PC-9 (cell line): ENCODE measurements at regions not wholly inside any gene's neighbourhood (a gene's known extent, or its start where the extent isn't known, plus 50 kb on each side); places are given as distances from the start of the nearest gene placed in this dataset.

Experiments used
- BruUV-seq: library from RNA; stranded (reverse); fragments of 400-500 nt; replicated peaks from 2 replicates; lab custom pipeline; 2021; lab: Mats Ljungman, UMichigan
- CTCF ChIA-PET: fragments of 300-600 bp; sonication (Branson Sonifier 250); formaldehyde crosslinking; loops from one replicate; lab custom pipeline; 2022; ENCODE audit warnings: antibody characterized with exemption; lab: Charles Lee
- POLR2A ChIA-PET: fragments of 300-600 bp; sonication (Branson Sonifier 250); formaldehyde crosslinking; loops from one replicate; lab custom pipeline; 2022; ENCODE audit warnings: antibody characterized with exemption; ENCODE audit not compliant: unreplicated experiment; lab: Charles Lee
- DNase-seq, 2 experiments: peaks; one replicate each; pipeline versions ENCODE4 v3.0.0 to v3.0.0-alpha.2; 2015 to 2022; ENCODE audit warnings: mixed read lengths in 1 of 2
- H2AFZ ChIP-seq: fragments of 200-600 bp; sonication (generic); 2 replicates; pipeline ENCODE4 v1.8.1; 2017; ENCODE audit warnings: antibody characterized with exemption
- H3F3A ChIP-seq: fragments of 200-600 bp; sonication (generic); 2 replicates; pipeline ENCODE4 v1.8.1; 2017; ENCODE audit warnings: antibody characterized with exemption, mild to moderate bottlenecking, low read depth; ENCODE audit not compliant: insufficient read depth
- H3K27ac ChIP-seq: fragments of 200-600 bp; sonication (generic); 2 replicates; pipeline ENCODE4 v1.6.1; 2016; ENCODE audit warnings: mixed run types
- H3K27me3 ChIP-seq: fragments of 200-600 bp; sonication (generic); 2 replicates; pipeline ENCODE4 v1.6.1; 2016; ENCODE audit warnings: low read depth, mixed run types; ENCODE audit not compliant: insufficient read depth
- H3K36me3 ChIP-seq: fragments of 200-600 bp; sonication (generic); 2 replicates; pipeline ENCODE4 v1.6.1; 2016; ENCODE audit warnings: low read depth, mixed run types
- H3K4me1 ChIP-seq: fragments of 200-600 bp; sonication (generic); replicated peaks from 2 replicates; pipeline ENCODE4 v1.6.1; 2016; ENCODE audit warnings: mixed run types; ENCODE audit not compliant: insufficient read depth
- H3K4me2 ChIP-seq: fragments of 200-600 bp; sonication (generic); 2 replicates; pipeline ENCODE4 v1.6.1; 2017; ENCODE audit warnings: mixed run types
- H3K4me3 ChIP-seq: fragments of 200-600 bp; sonication (generic); 2 replicates; pipeline ENCODE4 v1.6.1; 2016; ENCODE audit warnings: mixed run types
- H3K79me2 ChIP-seq: fragments of 200-600 bp; sonication (generic); 2 replicates; pipeline ENCODE4 v1.6.1; 2017; ENCODE audit warnings: low read depth, mixed run types
- H3K9me2 ChIP-seq: fragments of 200-600 bp; sonication (generic); 2 replicates; pipeline ENCODE4 v1.8.1; 2017; ENCODE audit warnings: mild to moderate bottlenecking; ENCODE audit not compliant: insufficient read depth
- H3K9me3 ChIP-seq: fragments of 200-600 bp; sonication (generic); 2 replicates; pipeline ENCODE4 v1.8.1; 2016; ENCODE audit warnings: low read depth; ENCODE audit not compliant: insufficient read depth
- H4K20me1 ChIP-seq: fragments of 200-600 bp; sonication (generic); 2 replicates; pipeline ENCODE4 v1.8.1; 2017; ENCODE audit not compliant: insufficient read depth
- EZH2 ChIP-seq: fragments of 200-600 bp; sonication (generic); IDR thresholded peaks from 2 replicates; pipeline ENCODE4 v1.8.0; 2017; ENCODE audit warnings: antibody characterized with exemption, low read depth
- intact Hi-C: fragments of 100-400 bp; cut with micrococcal nuclease; formaldehyde crosslinking; loops from one replicate; pipeline ENCODE4 v1.10.0; 2022; ENCODE audit not compliant: unreplicated experiment
- TF ChIP-seq, protein P1 (sequence below): fragments of 200-600 bp; sonication (generic); conservative IDR thresholded peaks from 2 replicates; pipeline ENCODE4 v1.6.1; 2017; ENCODE audit warnings: mixed run types, antibody characterized with exemption, mild to moderate bottlenecking, moderate library complexity

DNA sequence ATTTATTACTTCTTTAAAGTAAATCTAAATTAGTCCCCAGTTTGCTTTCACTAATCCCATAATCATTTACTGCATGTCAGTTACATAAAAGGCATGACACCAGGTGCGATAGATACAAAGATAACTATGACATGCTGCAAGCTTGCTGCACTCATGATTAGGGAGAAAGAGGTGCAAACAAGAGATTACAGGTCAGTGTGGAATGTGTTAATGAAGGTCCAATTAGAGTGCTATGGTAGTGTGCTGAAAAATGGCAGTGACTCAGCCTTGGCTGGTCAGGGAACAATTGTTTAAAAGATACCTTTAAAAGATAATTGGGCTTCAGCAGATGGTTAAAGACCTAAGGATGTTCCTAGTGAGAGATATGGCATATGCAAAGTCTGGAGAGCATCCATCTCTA is 352.6 kb upstream of the TGFBR2 start:
- Histone ChIP-seq H3K79me2 (no peaks in the 10 kb centered on the region), H3K36me3 (no peaks in the 10 kb centered on the region), H4K20me1 (no peaks in the 10 kb centered on the region), H3K9me2 (no peaks in the 10 kb centered on the region), H3K27me3 (no peaks in the 10 kb centered on the region), H3K4me1 (no peaks in the 10 kb centered on the region), H2AFZ (no peak overlapping the region), H3F3A (no peaks in the 10 kb centered on the region), H3K4me2 (no peak overlapping the region), H3K27ac (no peak overlapping the region), H3K9me3 (no peaks in the 10 kb centered on the region), H3K4me3 (no peak overlapping the region)
- TF ChIP-seq, protein P1, sequence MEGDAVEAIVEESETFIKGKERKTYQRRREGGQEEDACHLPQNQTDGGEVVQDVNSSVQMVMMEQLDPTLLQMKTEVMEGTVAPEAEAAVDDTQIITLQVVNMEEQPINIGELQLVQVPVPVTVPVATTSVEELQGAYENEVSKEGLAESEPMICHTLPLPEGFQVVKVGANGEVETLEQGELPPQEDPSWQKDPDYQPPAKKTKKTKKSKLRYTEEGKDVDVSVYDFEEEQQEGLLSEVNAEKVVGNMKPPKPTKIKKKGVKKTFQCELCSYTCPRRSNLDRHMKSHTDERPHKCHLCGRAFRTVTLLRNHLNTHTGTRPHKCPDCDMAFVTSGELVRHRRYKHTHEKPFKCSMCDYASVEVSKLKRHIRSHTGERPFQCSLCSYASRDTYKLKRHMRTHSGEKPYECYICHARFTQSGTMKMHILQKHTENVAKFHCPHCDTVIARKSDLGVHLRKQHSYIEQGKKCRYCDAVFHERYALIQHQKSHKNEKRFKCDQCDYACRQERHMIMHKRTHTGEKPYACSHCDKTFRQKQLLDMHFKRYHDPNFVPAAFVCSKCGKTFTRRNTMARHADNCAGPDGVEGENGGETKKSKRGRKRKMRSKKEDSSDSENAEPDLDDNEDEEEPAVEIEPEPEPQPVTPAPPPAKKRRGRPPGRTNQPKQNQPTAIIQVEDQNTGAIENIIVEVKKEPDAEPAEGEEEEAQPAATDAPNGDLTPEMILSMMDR = no peak
- no peak for TF ChIP-seq EZH2
- BruUV-seq = no TSS peak
- DNase-seq = no peak
- ChIA-PET POLR2A (no interaction called here), CTCF (no interaction called here)
- intact Hi-C loops = no loop called here

DNA sequence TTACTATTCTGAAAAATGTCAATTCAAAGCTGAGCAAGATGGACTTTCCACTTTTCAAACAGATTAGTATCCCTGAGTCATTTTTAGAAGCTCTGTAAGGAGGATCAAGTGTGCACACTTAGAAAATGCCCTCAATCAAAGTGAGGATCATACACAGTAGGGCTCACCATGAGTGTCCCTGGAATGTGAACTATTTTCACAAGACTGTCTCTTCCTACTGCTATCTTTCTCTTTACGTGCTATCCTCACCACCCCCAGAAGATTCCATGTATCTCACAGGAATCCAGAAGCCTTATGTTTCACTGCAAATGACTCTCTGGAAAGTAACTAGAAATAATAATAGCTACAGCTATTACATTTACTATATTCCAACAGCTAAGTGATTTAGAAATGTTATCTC is 349.9 kb upstream of the TGFBR2 start:
- H3K4me2 ChIP-seq = no peak overlapping the region
- ChIA-PET POLR2A (interaction anchor here (0.6 kb wide), 1 partner anchor 42 kb away, joined by 3 read pairs; no protein-coding TSS in a partner anchor), CTCF (no interaction called here)
- no TSS peak for BruUV-seq
- intact Hi-C loops = no loop called here
- H4K20me1 ChIP-seq = no peaks in the 10 kb centered on the region
- H2AFZ ChIP-seq = no peak overlapping the region
- H3K9me2 ChIP-seq = no peaks in the 10 kb centered on the region
- H3K9me3 ChIP-seq = no peaks in the 10 kb centered on the region
- no peaks in the 10 kb centered on the region for H3K27me3 ChIP-seq
- no peak for DNase-seq
- H3K4me1 ChIP-seq = no peaks in the 10 kb centered on the region
- H3F3A ChIP-seq = no peaks in the 10 kb centered on the region
- TF ChIP-seq, protein P1 = no peak
- TF ChIP-seq EZH2 = no peak
- H3K79me2 ChIP-seq = no peaks in the 10 kb centered on the region
- H3K36me3 ChIP-seq = no peaks in the 10 kb centered on the region
- no peak overlapping the region for H3K4me3 ChIP-seq
- no peak overlapping the region for H3K27ac ChIP-seq

DNA sequence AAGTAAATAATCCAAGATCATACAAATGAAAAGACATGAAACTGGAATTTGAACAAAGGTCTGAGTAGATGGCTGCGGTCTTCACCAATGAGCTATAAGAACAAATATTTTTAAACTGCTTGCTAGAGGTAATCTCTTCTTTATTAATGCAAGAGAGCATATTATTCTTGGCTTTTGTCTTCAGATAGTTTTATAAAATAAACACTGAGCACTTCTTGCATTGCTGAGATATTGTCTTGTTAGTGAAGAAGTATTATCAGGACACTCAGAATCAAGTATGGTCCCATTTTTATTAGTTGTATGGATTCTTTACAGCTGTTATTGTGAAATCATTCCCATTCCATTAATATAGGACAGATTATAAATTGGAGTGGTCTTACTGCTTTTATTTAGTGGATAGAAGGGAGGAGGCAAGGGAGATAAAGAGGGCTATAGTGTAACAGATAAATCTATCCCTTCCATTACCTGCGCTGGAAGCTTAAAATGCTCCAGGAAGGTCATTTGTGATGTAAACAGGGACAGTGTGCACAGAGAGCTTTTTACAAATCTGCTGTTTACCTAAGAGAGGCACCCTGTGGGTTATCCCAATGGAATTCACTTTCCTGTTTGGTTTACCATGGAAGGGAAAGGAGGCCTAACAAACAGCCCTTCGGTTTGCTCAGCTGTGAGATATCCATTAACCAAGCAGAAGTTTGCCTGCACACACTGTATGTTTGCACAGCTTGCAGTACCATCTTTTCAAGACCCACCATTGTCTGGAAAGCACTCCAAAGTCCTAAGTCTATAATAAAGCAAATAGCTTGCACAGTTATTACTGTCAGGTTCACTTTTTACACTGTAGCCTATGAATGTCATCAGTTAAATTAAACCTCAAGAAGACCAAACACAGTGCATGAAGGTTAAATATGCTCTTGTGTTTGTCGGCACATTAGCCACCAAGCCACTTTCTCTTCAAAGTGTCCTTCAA is 347.7 kb upstream of the TGFBR2 start:
- DNase-seq = no peak
- Histone ChIP-seq H3K4me2 (no peak overlapping the region), H2AFZ (no peak overlapping the region)

More for the DNA sequence above, 347.7 kb upstream of the TGFBR2 start:
- Histone ChIP-seq H3K9me2 (no peaks in the 10 kb centered on the region), H3K4me3 (no peak overlapping the region), H3K9me3 (no peaks in the 10 kb centered on the region), H3K36me3 (no peaks in the 10 kb centered on the region), H4K20me1 (no peaks in the 10 kb centered on the region), H3K79me2 (no peaks in the 10 kb centered on the region), H3K27ac (no peak overlapping the region), H3K27me3 (no peaks in the 10 kb centered on the region), H3K4me1 (0 out of 2 replicates have a peak, but pooled peaks cover 7% of the 10 kb centered on the region), H3F3A (no peaks in the 10 kb centered on the region)
- ChIA-PET CTCF (no interaction called here), POLR2A (no interaction called here)
- intact Hi-C loops = no loop called here
- TF ChIP-seq, protein P1 = no peak
- TF ChIP-seq EZH2 = no peak
- BruUV-seq = no TSS peak
